Ishikawa (cell line): ENCODE measurements at regions not wholly inside any gene's neighbourhood (a gene's known extent, or its start where the extent isn't known, plus 50 kb on each side); places are given as distances from the start of the nearest gene placed in this dataset.

Experiments used
- CEBPB ChIP-seq: IDR thresholded peaks from 2 replicates; pipeline ENCODE4 v1.6.1; 2012
- CREB1 ChIP-seq: IDR thresholded peaks from 2 replicates; pipeline ENCODE4 v1.6.1; 2012; ENCODE audit warnings: low read depth
- EGR1 ChIP-seq: IDR thresholded peaks from 2 replicates; pipeline ENCODE4 v1.6.1; 2012
- EP300 ChIP-seq: IDR thresholded peaks from 2 replicates; pipeline ENCODE4 v1.6.1; 2012; ENCODE audit warnings: borderline replicate concordance
- FOXM1 ChIP-seq: IDR thresholded peaks from 2 replicates; pipeline ENCODE4 v1.6.1; 2012; ENCODE audit warnings: low read depth, borderline replicate concordance
- NFIC ChIP-seq: IDR thresholded peaks from 2 replicates; pipeline ENCODE4 v1.6.1; 2012
- RAD21 ChIP-seq: IDR thresholded peaks from 2 replicates; pipeline ENCODE4 v1.6.1; 2012; ENCODE audit warnings: low read depth
- TAF1 ChIP-seq: IDR thresholded peaks from 2 replicates; pipeline ENCODE4 v1.6.1; 2012; ENCODE audit warnings: low read depth, mild to moderate bottlenecking
- TCF12 ChIP-seq: IDR thresholded peaks from 2 replicates; pipeline ENCODE4 v1.6.1; 2012; ENCODE audit warnings: low read depth
- TEAD4 ChIP-seq: IDR thresholded peaks from 2 replicates; pipeline ENCODE4 v1.6.1; 2012
- YY1 ChIP-seq: IDR thresholded peaks from 2 replicates; pipeline ENCODE4 v1.6.1; 2012; ENCODE audit warnings: low read depth
- ZBTB7A ChIP-seq: IDR thresholded peaks from 2 replicates; pipeline ENCODE4 v1.6.1; 2012; ENCODE audit warnings: low read depth
- TF ChIP-seq, protein P1 (sequence below): IDR thresholded peaks from 2 replicates; pipeline ENCODE4 v1.6.1; 2012
- TF ChIP-seq, protein P2 (sequence below): IDR thresholded peaks from 2 replicates; pipeline ENCODE4 v1.6.1; 2012
- TF ChIP-seq, protein P3 (sequence below): IDR thresholded peaks from 2 replicates; pipeline ENCODE4 v1.6.1; 2012; ENCODE audit warnings: low read depth, mild to moderate bottlenecking

DNA sequence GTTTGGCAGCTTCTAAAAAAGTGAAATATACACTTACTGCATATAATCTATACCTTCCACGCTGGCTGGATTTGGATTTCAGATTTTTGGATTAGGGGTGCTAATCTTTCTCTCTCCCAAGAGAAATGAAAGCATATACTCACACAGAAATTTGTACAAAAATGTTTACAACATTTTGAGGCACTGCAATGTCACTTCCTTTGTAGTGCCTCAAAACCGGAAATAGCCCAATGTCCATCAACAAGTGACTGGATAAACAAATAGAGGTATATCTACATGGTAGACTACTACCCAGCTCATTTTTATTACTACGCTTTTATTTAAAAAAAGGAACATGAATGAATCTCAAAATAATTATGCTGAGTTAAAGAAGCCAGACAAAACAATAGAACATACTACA lies 74.0 kb upstream of the MIER3 start:
- no peak for TF ChIP-seq CEBPB
- TF ChIP-seq, protein P1, sequence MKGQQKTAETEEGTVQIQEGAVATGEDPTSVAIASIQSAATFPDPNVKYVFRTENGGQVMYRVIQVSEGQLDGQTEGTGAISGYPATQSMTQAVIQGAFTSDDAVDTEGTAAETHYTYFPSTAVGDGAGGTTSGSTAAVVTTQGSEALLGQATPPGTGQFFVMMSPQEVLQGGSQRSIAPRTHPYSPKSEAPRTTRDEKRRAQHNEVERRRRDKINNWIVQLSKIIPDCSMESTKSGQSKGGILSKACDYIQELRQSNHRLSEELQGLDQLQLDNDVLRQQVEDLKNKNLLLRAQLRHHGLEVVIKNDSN, result no peak
- no peak for TF ChIP-seq ZBTB7A
- no peak for TF ChIP-seq NFIC
- no peak for TF ChIP-seq YY1
- TF ChIP-seq EGR1, result no peak
- TF ChIP-seq, protein P2, sequence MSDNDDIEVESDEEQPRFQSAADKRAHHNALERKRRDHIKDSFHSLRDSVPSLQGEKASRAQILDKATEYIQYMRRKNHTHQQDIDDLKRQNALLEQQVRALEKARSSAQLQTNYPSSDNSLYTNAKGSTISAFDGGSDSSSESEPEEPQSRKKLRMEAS, result no peak
- no peak for TF ChIP-seq FOXM1
- TF ChIP-seq, protein P3, sequence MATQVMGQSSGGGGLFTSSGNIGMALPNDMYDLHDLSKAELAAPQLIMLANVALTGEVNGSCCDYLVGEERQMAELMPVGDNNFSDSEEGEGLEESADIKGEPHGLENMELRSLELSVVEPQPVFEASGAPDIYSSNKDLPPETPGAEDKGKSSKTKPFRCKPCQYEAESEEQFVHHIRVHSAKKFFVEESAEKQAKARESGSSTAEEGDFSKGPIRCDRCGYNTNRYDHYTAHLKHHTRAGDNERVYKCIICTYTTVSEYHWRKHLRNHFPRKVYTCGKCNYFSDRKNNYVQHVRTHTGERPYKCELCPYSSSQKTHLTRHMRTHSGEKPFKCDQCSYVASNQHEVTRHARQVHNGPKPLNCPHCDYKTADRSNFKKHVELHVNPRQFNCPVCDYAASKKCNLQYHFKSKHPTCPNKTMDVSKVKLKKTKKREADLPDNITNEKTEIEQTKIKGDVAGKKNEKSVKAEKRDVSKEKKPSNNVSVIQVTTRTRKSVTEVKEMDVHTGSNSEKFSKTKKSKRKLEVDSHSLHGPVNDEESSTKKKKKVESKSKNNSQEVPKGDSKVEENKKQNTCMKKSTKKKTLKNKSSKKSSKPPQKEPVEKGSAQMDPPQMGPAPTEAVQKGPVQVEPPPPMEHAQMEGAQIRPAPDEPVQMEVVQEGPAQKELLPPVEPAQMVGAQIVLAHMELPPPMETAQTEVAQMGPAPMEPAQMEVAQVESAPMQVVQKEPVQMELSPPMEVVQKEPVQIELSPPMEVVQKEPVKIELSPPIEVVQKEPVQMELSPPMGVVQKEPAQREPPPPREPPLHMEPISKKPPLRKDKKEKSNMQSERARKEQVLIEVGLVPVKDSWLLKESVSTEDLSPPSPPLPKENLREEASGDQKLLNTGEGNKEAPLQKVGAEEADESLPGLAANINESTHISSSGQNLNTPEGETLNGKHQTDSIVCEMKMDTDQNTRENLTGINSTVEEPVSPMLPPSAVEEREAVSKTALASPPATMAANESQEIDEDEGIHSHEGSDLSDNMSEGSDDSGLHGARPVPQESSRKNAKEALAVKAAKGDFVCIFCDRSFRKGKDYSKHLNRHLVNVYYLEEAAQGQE, result no peak
- no peak for TF ChIP-seq EP300
- no peak for TF ChIP-seq CREB1

DNA sequence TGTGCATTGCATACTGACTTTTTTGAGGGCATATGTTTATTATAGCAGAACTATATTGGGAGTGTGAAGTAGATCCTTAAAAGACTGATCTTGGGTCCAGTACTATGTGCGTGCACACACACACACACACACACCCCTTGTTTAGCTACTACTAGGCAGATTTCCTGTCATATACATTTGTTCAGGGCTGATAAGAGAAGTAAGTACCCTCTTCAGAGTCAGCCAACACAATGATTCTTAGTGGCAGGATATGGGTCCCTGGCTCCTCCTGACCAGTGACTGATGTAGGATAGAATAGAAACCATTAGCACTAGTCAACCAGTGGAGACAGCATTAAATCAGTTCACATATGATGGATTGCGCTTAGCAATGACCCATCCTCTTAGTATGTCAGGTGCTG lies 76.2 kb upstream of the MIER3 start:
- TF ChIP-seq, protein P3, result no peak
- TF ChIP-seq, protein P2, result no peak
- TF ChIP-seq ZBTB7A (no peak), CREB1 (no peak), TEAD4 (no peak), CEBPB (no peak), FOXM1 (no peak), NFIC (no peak), YY1 (no peak), RAD21 (no peak), TCF12 (no peak), TAF1 (no peak), EGR1 (no peak), EP300 (no peak)
- TF ChIP-seq, protein P1, result no peak

DNA sequence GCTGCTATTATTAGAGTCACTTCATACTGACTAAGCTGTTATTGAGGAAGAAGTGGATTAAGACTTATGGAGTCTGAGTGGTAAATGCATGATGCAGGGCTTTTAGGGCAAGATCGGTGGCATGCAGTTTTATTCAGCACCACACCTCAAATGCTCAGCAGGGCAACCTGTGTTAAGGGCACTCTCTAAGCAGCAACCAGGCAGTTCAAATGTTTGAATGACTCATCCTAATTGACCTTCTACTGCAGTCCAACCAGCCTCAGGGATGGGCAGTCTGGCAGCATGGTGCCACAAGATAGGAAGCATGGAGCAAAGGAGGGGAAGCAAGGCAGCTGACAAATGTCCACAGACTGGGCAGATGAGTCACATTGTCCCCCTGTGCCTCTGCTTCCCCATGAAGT lies 80.2 kb upstream of the MIER3 start:
- TF ChIP-seq, protein P2, result 0 out of 2 replicates have a peak, but pooled peaks have one; percentile 25
- TF ChIP-seq, protein P3, result peak; percentile 32; the same call in 1 of the 2 replicates
- TF ChIP-seq FOXM1 (no peak), ZBTB7A (no peak), CEBPB (no peak), YY1 (no peak), NFIC (no peak), TEAD4 (peak; percentile 17; the same call in 1 of the 2 replicates), TAF1 (no peak), EP300 (no peak), TCF12 (no peak), CREB1 (no peak), RAD21 (no peak), EGR1 (no peak)
- TF ChIP-seq, protein P1, result no peak

DNA sequence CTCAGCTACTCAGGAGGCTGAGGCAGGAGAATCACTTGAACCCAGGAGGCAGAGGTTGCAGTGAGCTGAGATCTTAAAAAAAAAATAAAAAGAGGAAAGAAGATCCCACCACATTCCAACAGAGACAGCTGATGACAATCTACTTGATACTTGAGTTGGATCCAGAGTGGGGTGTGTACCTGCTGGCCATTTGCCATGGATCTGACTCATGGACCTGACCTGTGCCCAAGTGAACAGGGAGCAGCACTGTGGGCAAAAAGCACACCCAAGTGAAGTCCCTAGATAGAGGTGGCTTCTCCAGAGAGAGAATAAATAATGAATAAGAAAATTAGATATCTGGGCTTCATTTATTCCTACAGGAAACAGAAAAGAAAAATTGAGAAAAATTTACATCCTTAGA lies 81.2 kb upstream of the MIER3 start:
- TF ChIP-seq ZBTB7A (no peak), TEAD4 (0 out of 2 replicates have a peak, but pooled peaks have one; percentile 18), NFIC (peak; percentile 69)
